Gastroesophageal sphincter (tissue), 4 donors: ENCODE measurements at regions not wholly inside any gene's neighbourhood (a gene's known extent, or its start where the extent isn't known, plus 50 kb on each side); places are given as distances from the start of the nearest gene placed in this dataset.
"Not testable (repeated sequence)": the region's sequence is repeated elsewhere in the genome, so short reads cannot be mapped to it uniquely, and the experiment has no call there.

ENCODE experiments used
- ATAC-seq: fragments of 150-250 bp; one replicate; pipeline ENCODE4 v1.9.1; 2016; ENCODE audit warnings: mild to moderate bottlenecking, moderate library complexity
- H3K27ac ChIP-seq, 4 donors: fragments of 200-600 bp; sonication (generic) in 3 of 4; 1 replicate in 3 of 4; 2 replicates in 1 of 4; pipeline ENCODE4 v1.5.1; 2016 to 2019
- H3K27me3 ChIP-seq: fragments of 200-600 bp; sonication (generic); one replicate; pipeline ENCODE4 v1.5.1; 2019
- H3K36me3 ChIP-seq, 2 donors: fragments of 200-600 bp; sonication (generic); one replicate each; pipeline ENCODE4 v1.5.1; 2019; ENCODE audit warnings: control low read depth in 1 of 2
- H3K4me1 ChIP-seq, 3 donors: fragments of 200-600 bp; sonication (generic); 1 replicate in 2 of 3; 2 replicates in 1 of 3; pipeline ENCODE4 v1.5.1; 2016 to 2019; ENCODE audit warnings: control low read depth in 2 of 3
- H3K4me3 ChIP-seq, 2 donors: fragments of 200-600 bp; sonication (generic); one replicate each; pipeline ENCODE4 v1.5.1; 2019; ENCODE audit warnings: mild to moderate bottlenecking in 1 of 2, moderate library complexity in 1 of 2
- H3K9me3 ChIP-seq, 3 donors: fragments of 200-600 bp; sonication (generic); one replicate each; pipeline ENCODE4 v1.5.1; 2017 to 2019; ENCODE audit warnings: control low read depth in 2 of 3
- EP300 ChIP-seq: sonication (generic); formaldehyde crosslinking; IDR thresholded peaks from one replicate; pipeline ENCODE4 v1.6.1; 2017; ENCODE audit warnings: antibody characterized with exemption, mild to moderate bottlenecking
- POLR2A ChIP-seq, 2 donors: fragments of 450-650 bp; IDR thresholded peaks; one replicate each; pipeline ENCODE4 v1.6.1; 2017; ENCODE audit warnings: antibody characterized with exemption in 2 of 2, mild to moderate bottlenecking in 2 of 2, moderate library complexity in 1 of 2
- POLR2AphosphoS5 ChIP-seq: sonication (generic); formaldehyde crosslinking; IDR thresholded peaks from one replicate; pipeline ENCODE4 v1.6.1; 2017; ENCODE audit warnings: antibody characterized with exemption
- WGBS, 2 donors: methylation state at CpG; one replicate each; pipeline ENCODE4 v1.1.5; 2018; ENCODE audit warnings: low coverage in 1 of 2; 5-methylcytosine and 5-hydroxymethylcytosine counted together
- TF ChIP-seq, protein P1 (sequence below), 4 experiments: fragments of 200-600 bp in 2 of 4; fragments of 450-650 bp in 2 of 4; sonication (generic) in 1 of 4; IDR thresholded peaks; one replicate each; pipeline ENCODE4 v1.5.1; 2017 to 2019; ENCODE audit warnings: antibody characterized with exemption in 4 of 4, mild to moderate bottlenecking in 2 of 4, moderate library complexity in 2 of 4

DNA sequence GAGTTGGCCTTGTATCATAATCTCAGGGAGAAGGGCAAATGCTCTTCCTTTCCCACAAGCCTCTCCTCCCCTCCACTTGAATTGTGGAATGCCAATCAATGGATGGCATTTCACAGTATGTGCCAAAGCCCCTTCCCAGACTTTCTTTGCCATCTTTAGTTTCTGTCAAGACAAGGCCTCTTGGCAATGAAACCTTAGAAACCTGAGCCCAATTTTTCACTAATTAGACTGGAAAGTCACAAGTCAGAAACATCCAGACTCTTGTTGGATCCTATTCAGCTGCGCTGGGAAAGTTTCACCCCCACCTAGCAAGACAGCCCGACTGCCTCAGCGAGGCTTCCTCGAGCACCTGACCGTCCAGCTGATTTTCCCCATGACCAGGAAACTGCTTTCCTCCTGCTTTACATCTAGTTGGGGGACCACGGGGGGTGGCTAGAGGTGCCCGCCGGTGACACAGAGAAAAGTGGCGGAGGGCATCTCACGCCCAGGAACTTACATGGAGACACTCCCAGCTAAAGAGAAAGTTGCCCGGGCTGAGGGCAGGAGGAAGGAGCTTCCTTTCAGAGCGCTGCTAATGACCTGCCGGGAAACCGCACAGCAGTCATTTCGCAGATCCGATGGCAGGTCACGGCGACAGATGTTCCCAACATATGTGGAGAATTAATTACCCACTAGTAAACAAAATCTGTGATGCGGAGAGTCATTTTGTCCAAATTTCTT lies 302.6 kb upstream of the RRP15 start:
- 50 to 60% methylated on average over 3 to 4 of the region's 19 CpGs for WGBS, 2 donors
- H3K27me3 ChIP-seq, result peaks cover 8% of the 10 kb centered on the region
- no peak for TF ChIP-seq POLR2AphosphoS5
- H3K9me3 ChIP-seq, result no peaks in the 10 kb centered on the region
- no peak for ATAC-seq
- H3K27ac ChIP-seq, result no peak overlapping the region
- no peak overlapping the region for H3K4me3 ChIP-seq
- H3K4me1 ChIP-seq, result no peaks in the 10 kb centered on the region
- no peaks in the 10 kb centered on the region for H3K36me3 ChIP-seq

- WGBS, 2 donors, result 21 to 71% methylated on average over 2 to 4 of the region's 4 CpGs
- TF ChIP-seq EP300 (no peak), POLR2AphosphoS5 (no peak), POLR2A (IDR thresholded peaks at IDR 0.05) (no peak)
- TF ChIP-seq, protein P1, sequence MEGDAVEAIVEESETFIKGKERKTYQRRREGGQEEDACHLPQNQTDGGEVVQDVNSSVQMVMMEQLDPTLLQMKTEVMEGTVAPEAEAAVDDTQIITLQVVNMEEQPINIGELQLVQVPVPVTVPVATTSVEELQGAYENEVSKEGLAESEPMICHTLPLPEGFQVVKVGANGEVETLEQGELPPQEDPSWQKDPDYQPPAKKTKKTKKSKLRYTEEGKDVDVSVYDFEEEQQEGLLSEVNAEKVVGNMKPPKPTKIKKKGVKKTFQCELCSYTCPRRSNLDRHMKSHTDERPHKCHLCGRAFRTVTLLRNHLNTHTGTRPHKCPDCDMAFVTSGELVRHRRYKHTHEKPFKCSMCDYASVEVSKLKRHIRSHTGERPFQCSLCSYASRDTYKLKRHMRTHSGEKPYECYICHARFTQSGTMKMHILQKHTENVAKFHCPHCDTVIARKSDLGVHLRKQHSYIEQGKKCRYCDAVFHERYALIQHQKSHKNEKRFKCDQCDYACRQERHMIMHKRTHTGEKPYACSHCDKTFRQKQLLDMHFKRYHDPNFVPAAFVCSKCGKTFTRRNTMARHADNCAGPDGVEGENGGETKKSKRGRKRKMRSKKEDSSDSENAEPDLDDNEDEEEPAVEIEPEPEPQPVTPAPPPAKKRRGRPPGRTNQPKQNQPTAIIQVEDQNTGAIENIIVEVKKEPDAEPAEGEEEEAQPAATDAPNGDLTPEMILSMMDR (IDR thresholded peaks at IDR 0.05), result no peak
Measured at GRCh38 chr1:217983051-217983375, 302.1 kb upstream of the RRP15 start.

DNA sequence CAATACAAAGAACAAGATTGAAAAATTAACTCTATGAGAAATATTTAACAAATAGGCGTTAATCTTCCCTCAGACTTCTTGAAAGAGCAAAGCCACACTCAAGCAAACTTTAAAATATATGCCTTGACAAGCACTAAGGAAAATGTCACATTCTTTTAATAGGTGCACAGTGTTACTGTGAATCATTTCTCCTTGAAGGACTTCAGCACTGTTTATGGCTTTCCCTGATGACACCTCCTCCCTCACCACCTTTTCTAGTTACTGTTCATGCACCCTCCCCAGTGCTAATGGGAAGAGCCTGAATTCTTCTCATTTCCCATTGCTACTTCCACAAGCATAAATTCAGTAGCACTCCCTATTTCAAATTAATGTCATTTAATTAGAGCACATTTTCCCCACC lies 299.5 kb upstream of the RRP15 start:
- ATAC-seq, result no peak
- no peak overlapping the region for H3K27ac ChIP-seq
- H3K4me3 ChIP-seq, result no peak overlapping the region
- TF ChIP-seq POLR2AphosphoS5 (no peak), EP300 (no peak), POLR2A (IDR thresholded peaks at IDR 0.05) (no peak)
- TF ChIP-seq, protein P1 (IDR thresholded peaks at IDR 0.05), result no peak
- WGBS, 2 donors, result 91 to 93% methylated on average over 1 of the region's 1 CpG
- peaks cover 8% of the 10 kb centered on the region for H3K27me3 ChIP-seq
- no peaks in the 10 kb centered on the region for H3K36me3 ChIP-seq
- H3K9me3 ChIP-seq, result no peaks in the 10 kb centered on the region
- no peaks in the 10 kb centered on the region for H3K4me1 ChIP-seq

More at GRCh38 chr1:217983051-217983375, 302.1 kb upstream of the RRP15 start:
- no peaks in the 10 kb centered on the region for H3K36me3 ChIP-seq
- no peaks in the 10 kb centered on the region for H3K9me3 ChIP-seq
- H3K27me3 ChIP-seq, result peaks cover 8% of the 10 kb centered on the region
- H3K4me3 ChIP-seq, result no peak overlapping the region
- no peak for ATAC-seq
- H3K27ac ChIP-seq, result no peak overlapping the region
- H3K4me1 ChIP-seq, result no peaks in the 10 kb centered on the region

DNA sequence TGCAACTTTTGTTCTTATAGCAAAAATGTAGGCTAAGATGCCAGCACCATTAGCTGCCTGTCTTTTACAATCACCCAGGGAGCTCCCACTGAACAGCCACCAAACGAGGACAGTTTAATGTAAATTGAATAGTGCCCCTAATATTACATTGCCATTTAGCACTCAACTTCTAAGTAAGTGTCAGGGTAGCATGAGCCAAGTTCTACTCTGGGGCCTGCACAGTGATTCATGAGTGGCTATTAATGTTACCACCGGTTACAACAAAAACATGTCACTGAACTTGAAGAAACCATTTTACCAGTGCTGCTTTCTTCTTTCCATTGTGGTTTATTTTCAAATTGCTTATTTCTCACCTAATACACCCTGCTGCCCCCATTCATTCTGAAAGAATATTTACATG lies 295.6 kb upstream of the RRP15 start:
- TF ChIP-seq EP300, result no peak
- TF ChIP-seq, protein P1 (IDR thresholded peaks at IDR 0.05), result no peak
- TF ChIP-seq POLR2A (IDR thresholded peaks at IDR 0.05), result no peak
- TF ChIP-seq POLR2AphosphoS5, result no peak
- ATAC-seq, result no peak

DNA sequence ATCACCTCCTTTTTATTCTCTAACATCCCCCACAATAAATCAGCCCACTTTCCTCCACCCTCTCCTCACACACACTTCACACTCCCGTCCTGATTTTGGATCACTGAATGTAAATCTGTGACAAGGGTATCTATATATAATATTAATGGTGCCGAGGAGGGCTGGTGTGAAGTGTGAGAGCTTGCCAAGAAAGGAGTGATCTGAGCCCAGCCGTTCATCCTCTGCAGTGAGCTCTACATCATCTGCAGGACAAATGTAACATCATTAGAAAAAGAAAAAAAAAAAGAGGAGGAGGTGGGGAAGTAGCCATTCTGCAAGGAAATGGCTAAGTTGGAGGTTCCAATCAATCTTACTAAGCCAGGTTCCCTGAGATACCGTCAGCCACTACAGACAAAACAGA lies 291.7 kb upstream of the RRP15 start:
- no peaks in the 10 kb centered on the region for H3K27me3 ChIP-seq
- no peaks in the 10 kb centered on the region for H3K9me3 ChIP-seq
- H3K27ac ChIP-seq, result no peak overlapping the region
- WGBS, 2 donors, result 13 to 36% methylated on average over 2 to 3 of the region's 4 CpGs
- no peak overlapping the region for H3K4me3 ChIP-seq
- no peaks in the 10 kb centered on the region for H3K4me1 ChIP-seq
- no peak for ATAC-seq
- TF ChIP-seq, protein P1 (IDR thresholded peaks at IDR 0.05), result no peak
- TF ChIP-seq EP300 (no peak), POLR2A (IDR thresholded peaks at IDR 0.05) (no peak), POLR2AphosphoS5 (no peak)
- H3K36me3 ChIP-seq, result no peaks in the 10 kb centered on the region

More for the DNA sequence above, 295.6 kb upstream of the RRP15 start:
- no peaks in the 10 kb centered on the region for H3K9me3 ChIP-seq
- no peak overlapping the region for H3K27ac ChIP-seq
- no peaks in the 10 kb centered on the region for H3K4me1 ChIP-seq
- 19 to 40% methylated on average over 2 of the region's 2 CpGs for WGBS, 2 donors
- no peaks in the 10 kb centered on the region for H3K27me3 ChIP-seq
- H3K4me3 ChIP-seq, result no peak overlapping the region
- H3K36me3 ChIP-seq, result no peaks in the 10 kb centered on the region

DNA sequence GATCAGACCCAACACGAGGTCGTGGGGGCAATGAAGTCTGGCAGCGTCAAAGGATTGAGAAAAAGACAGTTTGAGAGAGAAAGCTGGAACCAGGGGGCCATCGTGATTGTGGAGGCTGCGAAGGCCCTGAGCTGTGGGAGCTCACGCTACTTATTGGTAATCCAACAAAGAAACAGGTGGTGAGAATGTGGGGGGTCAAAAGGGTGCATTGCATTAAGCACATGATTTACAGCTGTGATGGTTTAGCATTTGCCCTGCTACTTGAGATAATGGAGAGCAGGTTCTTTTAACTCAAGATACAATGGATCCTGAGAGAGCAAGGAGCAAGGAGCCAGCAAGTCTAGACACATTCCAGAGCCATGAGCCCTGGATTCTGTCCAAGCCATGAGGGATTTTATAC lies 276.8 kb upstream of the RRP15 start:
- WGBS, 2 donors, result 76% methylated on average over 4 of the region's 6 CpGs; no CpG with 5 or more reads in 1 of the 2 donors

DNA sequence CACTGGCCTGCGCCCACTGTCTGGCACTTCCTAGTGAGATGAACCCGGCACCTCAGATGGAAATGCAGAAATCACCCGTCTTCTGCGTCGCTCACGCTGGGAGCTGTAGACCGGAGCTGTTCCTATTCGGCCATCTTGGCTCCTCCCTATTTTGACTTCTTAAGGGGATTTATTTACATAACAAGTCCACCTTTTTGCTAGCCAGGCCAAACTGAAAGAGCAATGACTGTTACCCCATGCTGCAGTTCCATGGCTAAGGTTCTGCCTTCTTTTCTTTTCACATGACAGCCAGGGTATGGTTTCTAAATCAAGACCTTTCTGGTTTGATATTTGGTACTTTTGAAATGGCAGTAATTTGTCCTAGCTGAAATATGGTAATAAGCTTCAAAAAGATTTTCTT lies 270.0 kb upstream of the RRP15 start:
- not testable (repeated sequence) for H3K9me3 ChIP-seq, H3K36me3 ChIP-seq, ATAC-seq, H3K4me1 ChIP-seq, H3K27me3 ChIP-seq, H3K4me3 ChIP-seq, H3K27ac ChIP-seq
- WGBS, 2 donors, result 95% methylated on average over 7 of the region's 8 CpGs; no CpG with 5 or more reads in 1 of the 2 donors

More for the DNA sequence above, 276.8 kb upstream of the RRP15 start:
- not testable (repeated sequence) for H3K36me3 ChIP-seq, H3K27ac ChIP-seq, H3K9me3 ChIP-seq, ATAC-seq, H3K4me3 ChIP-seq, H3K4me1 ChIP-seq, H3K27me3 ChIP-seq
